GM12865 (cell line): ENCODE measurements at regions not wholly inside any gene's neighbourhood (a gene's known extent, or its start where the extent isn't known, plus 50 kb on each side); places are given as distances from the start of the nearest gene placed in this dataset.

Source experiments
- DNase-seq: peaks from one replicate; pipeline ENCODE4 v3.0.0; 2010; ENCODE audit warnings: low read depth
- H3K4me3 ChIP-seq: 2 replicates; pipeline ENCODE4 v1.5.1; 2011; ENCODE audit warnings: mild to moderate bottlenecking, low read depth, low read length, control low read depth
- TF ChIP-seq, protein P1 (sequence below): IDR thresholded peaks from 2 replicates; pipeline ENCODE4 v1.5.1; 2011; ENCODE audit warnings: low read length, control low read depth, low read depth, inconsistent platforms; ENCODE audit not compliant: insufficient read depth; ENCODE audit errors: missing control alignments

DNA sequence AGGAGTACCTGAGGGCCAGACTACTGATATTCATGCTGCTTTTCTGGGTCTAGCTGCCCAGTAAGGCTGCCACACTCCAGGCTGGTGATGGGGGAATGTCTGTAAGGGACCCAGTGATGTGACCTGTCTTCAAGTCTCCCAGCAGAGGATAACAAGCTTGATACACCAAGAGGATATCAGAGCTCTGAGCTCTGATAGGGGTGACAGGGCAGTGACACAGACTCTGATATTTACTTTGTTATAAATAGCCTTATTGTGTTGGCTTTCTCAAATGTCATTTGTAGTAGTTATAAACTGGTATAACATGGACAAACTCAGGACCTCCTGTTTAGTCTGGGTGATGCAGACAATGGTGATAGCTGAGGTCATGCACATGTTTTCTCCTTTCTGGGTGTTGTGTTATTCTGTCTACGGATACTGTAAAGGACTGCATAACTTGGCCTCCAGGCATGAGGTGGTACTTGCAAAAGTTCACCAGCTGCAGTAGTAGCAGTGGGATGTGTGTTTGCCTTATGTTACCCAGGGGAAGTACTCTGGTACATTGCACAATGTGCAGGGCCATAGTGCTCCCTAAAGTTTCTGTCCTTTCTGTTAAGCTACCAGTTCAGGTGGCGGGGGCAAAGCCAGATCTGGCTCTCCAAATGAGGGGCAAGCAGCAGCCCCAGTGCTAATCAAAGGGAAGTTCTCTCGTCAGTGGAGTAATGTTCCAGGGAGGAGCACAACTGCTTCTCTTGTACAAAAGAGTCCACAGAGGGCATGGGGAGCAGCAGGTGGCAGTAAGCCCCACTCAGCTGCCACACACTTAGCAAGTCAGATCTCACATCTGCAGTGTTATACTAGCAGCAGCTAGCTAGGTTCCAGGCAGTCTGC is 812.2 kb downstream of the JRKL start:
- TF ChIP-seq, protein P1, sequence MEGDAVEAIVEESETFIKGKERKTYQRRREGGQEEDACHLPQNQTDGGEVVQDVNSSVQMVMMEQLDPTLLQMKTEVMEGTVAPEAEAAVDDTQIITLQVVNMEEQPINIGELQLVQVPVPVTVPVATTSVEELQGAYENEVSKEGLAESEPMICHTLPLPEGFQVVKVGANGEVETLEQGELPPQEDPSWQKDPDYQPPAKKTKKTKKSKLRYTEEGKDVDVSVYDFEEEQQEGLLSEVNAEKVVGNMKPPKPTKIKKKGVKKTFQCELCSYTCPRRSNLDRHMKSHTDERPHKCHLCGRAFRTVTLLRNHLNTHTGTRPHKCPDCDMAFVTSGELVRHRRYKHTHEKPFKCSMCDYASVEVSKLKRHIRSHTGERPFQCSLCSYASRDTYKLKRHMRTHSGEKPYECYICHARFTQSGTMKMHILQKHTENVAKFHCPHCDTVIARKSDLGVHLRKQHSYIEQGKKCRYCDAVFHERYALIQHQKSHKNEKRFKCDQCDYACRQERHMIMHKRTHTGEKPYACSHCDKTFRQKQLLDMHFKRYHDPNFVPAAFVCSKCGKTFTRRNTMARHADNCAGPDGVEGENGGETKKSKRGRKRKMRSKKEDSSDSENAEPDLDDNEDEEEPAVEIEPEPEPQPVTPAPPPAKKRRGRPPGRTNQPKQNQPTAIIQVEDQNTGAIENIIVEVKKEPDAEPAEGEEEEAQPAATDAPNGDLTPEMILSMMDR, result no peak
- H3K4me3 ChIP-seq, result no peak overlapping the region
- DNase-seq, result no peak

DNA sequence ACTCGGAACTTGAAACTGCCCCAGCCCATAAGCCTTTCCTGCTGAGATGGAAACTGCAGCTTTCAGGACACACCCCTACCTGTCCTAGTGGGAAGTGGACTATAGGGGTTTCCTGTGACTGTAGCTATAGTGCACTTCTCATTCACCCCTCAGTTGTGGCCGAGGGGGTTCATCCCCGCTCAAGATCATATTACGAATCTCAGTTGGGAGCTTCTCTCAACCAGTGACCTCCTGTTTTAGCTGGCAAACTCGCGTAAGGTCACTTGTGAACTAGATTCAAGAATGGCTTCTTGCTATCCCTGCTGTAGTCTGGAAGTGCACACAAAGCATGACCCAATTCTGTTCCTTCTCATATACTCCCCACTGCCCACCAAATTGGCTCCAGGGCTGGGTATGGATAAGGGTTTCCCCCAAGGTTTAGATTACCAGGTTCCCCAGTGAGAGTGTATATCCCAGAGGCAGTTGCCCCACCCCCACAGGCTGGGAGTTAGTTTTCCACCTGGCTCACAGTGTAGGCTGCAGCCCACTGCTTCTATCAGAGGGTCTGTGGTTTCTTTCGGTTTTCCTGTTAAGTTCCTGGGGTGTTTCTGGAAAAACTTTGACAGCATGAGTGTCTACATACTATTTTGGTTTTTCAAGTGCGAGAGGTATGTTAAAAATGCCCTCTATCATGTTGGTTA is 812.9 kb downstream of the JRKL start:
- TF ChIP-seq, protein P1, result no peak
- H3K4me3 ChIP-seq, result no peak overlapping the region
- no peak for DNase-seq

DNA sequence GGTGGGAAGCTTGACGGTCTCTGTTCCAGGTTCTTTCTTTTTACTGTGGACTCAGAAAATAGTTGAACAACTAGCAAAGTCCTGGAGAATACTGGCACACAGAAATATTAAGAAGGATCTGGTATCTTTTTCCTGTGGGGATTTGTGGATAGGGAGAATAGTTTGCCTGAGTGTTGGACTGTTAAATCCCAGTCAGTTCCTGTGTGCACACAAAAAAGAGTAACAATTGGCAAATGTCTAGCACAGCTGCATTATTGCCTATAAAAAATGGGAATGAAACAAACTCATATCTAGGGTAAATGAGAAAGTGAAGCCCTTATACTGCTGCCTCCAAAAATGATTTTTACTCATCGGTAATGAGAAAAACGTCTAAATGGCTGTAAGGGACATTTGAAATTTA is 828.2 kb downstream of the JRKL start:
- TF ChIP-seq, protein P1, result no peak
- H3K4me3 ChIP-seq, result no peak overlapping the region
- no peak for DNase-seq

DNA sequence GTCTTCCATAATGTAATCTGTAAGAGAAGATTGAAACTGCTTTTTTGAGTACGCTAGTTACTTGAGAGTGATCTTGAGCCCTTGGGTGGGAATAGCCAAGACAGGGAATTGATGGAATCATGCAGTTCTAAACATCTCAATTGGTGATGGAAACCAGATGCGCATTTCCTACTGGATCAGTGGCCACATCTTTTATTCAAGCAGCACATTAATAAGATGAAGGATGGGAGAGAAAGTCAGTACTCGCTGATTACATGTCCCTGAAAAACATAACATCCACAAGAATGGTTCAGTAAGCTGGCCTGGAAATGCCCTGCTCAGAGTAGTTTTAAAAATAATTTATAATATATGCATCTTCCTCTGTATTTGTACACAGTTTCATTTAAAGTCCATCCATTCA is 833.8 kb downstream of the JRKL start:
- TF ChIP-seq, protein P1, result no peak
- H3K4me3 ChIP-seq, result no peak overlapping the region
- no peak for DNase-seq

DNA sequence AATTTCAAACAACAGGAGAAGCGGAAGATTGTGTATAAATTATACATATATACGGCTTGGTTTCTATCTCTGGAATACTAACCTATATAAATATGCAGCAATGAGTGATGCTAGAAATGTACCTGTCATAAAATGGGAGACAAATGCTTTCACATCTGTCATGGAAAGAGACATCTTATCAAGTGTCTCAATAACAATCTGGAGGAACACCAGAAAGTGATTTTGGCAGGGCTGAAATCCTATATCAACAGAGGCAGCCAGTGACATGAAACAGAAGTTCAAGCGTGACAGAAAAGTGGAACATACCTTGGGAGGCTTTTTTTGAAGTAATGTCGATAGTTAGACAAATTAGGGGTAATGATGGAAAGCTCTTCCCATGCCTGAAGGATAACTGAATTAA is 834.6 kb downstream of the JRKL start:
- TF ChIP-seq, protein P1, result no peak
- H3K4me3 ChIP-seq, result no peak overlapping the region
- DNase-seq, result no peak

DNA sequence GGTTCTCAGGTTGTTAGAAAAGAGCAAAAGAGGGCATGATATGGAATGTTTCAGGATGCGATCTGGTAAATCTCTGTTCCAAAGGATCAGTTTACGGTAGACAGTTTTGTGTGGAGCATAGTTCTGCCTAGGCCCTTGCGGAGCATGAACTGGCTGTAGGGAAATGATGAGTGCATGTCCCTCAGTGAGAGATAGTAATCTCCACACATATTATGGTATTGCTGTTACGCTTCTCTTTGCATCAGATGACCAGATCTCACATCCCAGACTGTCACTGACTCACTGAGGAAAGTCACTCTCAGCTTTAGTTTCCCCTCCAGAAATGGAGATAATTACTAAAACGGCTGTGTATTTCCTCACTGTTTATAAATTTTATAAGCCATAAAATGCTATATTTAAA is 836.0 kb downstream of the JRKL start:
- TF ChIP-seq, protein P1, result no peak
- no peak overlapping the region for H3K4me3 ChIP-seq
- DNase-seq, result no peak

DNA sequence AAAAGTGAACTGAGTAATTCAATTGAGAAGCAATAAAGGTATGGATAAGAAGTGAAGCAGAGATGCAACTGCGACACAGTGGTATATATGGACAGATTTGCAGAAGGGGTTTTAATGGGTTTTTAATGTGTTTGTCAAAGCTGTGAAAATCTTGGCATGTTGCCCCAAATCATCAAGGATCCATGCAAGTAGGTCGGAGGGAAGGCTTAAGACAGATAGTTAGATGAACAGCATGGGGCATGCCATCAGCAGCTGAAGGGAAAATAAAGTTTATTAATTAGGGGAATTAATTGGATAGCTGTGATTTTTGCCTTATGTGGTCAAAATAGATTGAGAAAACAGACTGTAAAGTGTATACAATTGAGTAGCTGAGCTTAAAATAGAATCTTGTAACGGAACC is 840.1 kb downstream of the JRKL start:
- DNase-seq, result no peak
- TF ChIP-seq, protein P1, result no peak
- no peak overlapping the region for H3K4me3 ChIP-seq
